ENCODE measurements at regions not wholly inside any gene's neighbourhood (a gene's known extent, or its start where the extent isn't known, plus 50 kb on each side); places are given as distances from the start of the nearest gene placed in this dataset.

DNA sequence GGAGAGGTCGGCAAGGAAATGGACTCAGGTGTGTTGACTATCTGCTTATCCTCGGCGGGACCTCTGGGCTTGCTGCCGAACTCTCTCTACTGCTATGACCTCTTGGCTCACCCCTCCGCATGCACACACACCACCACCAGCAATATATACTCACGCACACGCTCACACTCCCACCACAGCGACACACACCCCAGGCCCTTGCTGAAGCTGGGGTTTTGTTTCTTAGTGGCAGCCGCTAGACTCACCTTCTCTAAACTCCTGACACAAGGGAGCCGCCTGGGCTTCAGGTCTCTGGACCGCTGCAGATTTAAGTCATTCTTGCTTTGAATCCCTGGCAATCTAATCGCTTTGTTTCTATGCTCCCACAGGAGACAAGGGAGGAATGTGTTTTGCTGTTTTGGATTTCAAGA, 59.4 kb upstream of the BACH2 start:
- H3K9ac ChIP-seq: no peak overlapping the region
- H3K27ac ChIP-seq (ENCODE audit: low read depth in 2 of 2, low read length in 1 of 2): no peak overlapping the region
- H3K4me3 ChIP-seq (ENCODE audit: low read depth in 2 of 2, low read length in 1 of 2): no peak overlapping the region
- CTCF ChIA-PET: interaction anchor here (0.9 kb wide), 1 partner anchor 12 kb away, joined by 3 read pairs; no protein-coding TSS in a partner anchor
- H2AFZ ChIP-seq (ENCODE audit: low read depth): no peak overlapping the region
- H3F3A ChIP-seq (replicated peaks; ENCODE audit: insufficient read depth): no peaks in the 10 kb centered on the region
- H3K4me2 ChIP-seq: no peak overlapping the region
- POLR2A ChIA-PET: no interaction called here
- no peak for DNase-seq
- TF ChIP-seq CHD2 (IDR thresholded peaks at IDR 0.05; ENCODE audit: low read length, partially characterized antibody) (no peak), SIN3A (IDR thresholded peaks at IDR 0.05; ENCODE audit: borderline replicate concordance, low read depth, low read length) (no peak), SMC3 (IDR thresholded peaks at IDR 0.05; ENCODE audit: low read depth, low read length) (no peak), MXI1 (IDR thresholded peaks at IDR 0.05; ENCODE audit: low read depth, low read length) (no peak), GATA2 (CRISPR knock-in tag; IDR thresholded peaks at IDR 0.05) (no peak), POLR2AphosphoS5 (IDR thresholded peaks at IDR 0.05; ENCODE audit: low read depth, low read length) (no peak), NRF1 (IDR thresholded peaks at IDR 0.05; ENCODE audit: low read depth, low read length) (no peak), JUND (IDR thresholded peaks at IDR 0.05) (no peak), TAF1 (IDR thresholded peaks at IDR 0.05; ENCODE audit: borderline replicate concordance, low read depth, low read length) (no peak), FOXJ3 (CRISPR knock-in tag; IDR thresholded peaks at IDR 0.05) (no peak), RFX5 (IDR thresholded peaks at IDR 0.05; ENCODE audit: low read length) (no peak), RXRA (IDR thresholded peaks at IDR 0.05; ENCODE audit: borderline replicate concordance, low read depth) (no peak), FOSL2 (IDR thresholded peaks at IDR 0.05; ENCODE audit: borderline replicate concordance, low read depth) (no peak), TCF12 (IDR thresholded peaks at IDR 0.05) (no peak), MEF2A (IDR thresholded peaks at IDR 0.05; ENCODE audit: borderline replicate concordance, low read depth) (no peak), EP300 (IDR thresholded peaks at IDR 0.05; ENCODE audit: borderline replicate concordance in 1 of 2, low read depth in 1 of 2, low read length in 1 of 2) (no peak)
- TF ChIP-seq, protein P1, sequence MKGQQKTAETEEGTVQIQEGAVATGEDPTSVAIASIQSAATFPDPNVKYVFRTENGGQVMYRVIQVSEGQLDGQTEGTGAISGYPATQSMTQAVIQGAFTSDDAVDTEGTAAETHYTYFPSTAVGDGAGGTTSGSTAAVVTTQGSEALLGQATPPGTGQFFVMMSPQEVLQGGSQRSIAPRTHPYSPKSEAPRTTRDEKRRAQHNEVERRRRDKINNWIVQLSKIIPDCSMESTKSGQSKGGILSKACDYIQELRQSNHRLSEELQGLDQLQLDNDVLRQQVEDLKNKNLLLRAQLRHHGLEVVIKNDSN (IDR thresholded peaks at IDR 0.05; ENCODE audit: borderline replicate concordance, low read depth): no peak
- TF ChIP-seq, protein P2, sequence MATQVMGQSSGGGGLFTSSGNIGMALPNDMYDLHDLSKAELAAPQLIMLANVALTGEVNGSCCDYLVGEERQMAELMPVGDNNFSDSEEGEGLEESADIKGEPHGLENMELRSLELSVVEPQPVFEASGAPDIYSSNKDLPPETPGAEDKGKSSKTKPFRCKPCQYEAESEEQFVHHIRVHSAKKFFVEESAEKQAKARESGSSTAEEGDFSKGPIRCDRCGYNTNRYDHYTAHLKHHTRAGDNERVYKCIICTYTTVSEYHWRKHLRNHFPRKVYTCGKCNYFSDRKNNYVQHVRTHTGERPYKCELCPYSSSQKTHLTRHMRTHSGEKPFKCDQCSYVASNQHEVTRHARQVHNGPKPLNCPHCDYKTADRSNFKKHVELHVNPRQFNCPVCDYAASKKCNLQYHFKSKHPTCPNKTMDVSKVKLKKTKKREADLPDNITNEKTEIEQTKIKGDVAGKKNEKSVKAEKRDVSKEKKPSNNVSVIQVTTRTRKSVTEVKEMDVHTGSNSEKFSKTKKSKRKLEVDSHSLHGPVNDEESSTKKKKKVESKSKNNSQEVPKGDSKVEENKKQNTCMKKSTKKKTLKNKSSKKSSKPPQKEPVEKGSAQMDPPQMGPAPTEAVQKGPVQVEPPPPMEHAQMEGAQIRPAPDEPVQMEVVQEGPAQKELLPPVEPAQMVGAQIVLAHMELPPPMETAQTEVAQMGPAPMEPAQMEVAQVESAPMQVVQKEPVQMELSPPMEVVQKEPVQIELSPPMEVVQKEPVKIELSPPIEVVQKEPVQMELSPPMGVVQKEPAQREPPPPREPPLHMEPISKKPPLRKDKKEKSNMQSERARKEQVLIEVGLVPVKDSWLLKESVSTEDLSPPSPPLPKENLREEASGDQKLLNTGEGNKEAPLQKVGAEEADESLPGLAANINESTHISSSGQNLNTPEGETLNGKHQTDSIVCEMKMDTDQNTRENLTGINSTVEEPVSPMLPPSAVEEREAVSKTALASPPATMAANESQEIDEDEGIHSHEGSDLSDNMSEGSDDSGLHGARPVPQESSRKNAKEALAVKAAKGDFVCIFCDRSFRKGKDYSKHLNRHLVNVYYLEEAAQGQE (IDR thresholded peaks at IDR 0.05; ENCODE audit: low read depth, low read length): no peak
- H3K36me3 ChIP-seq (replicated peaks in 1 of 2; ENCODE audit: control insufficient read depth in 1 of 2, insufficient read depth in 2 of 2, low read length in 1 of 2): no peaks in the 10 kb centered on the region
- H3K79me2 ChIP-seq (ENCODE audit: insufficient read depth): no peaks in the 10 kb centered on the region
- no peaks in the 10 kb centered on the region for H3K9me3 ChIP-seq
- H3K9me2 ChIP-seq: no peaks in the 10 kb centered on the region
- H3K4me1 ChIP-seq (ENCODE audit: control insufficient read depth in 1 of 2, insufficient read depth in 2 of 2, low read depth in 1 of 2, low read length in 1 of 2): peaks cover 0 to 2% of the 10 kb centered on the region in 2 experiments; a peak in 1 of 4 replicates
- WGBS (ENCODE audit: low lambda C conversion rate): 92% methylated on average over 12 of the region's 12 CpGs
- 0 out of 2 replicates have a peak, but pooled peaks cover 6% of the 10 kb centered on the region for H3K27me3 ChIP-seq (ENCODE audit: insufficient read depth)
- no peaks in the 10 kb centered on the region for H4K20me1 ChIP-seq (ENCODE audit: insufficient read depth)
